Stimulated activated CD4-positive, alpha-beta T cell treated with anti-CD3 and anti-CD28 coated beads, Interleukin-4, amount 100 ng/mL, for 1 hour (primary cell): ENCODE measurements at regions not wholly inside any gene's neighbourhood (a gene's known extent, or its start where the extent isn't known, plus 50 kb on each side); places are given as distances from the start of the nearest gene placed in this dataset.

Experiments
- DNase-seq: peaks from one replicate; pipeline ENCODE4 v3.0.0-alpha.2; 2020

DNA sequence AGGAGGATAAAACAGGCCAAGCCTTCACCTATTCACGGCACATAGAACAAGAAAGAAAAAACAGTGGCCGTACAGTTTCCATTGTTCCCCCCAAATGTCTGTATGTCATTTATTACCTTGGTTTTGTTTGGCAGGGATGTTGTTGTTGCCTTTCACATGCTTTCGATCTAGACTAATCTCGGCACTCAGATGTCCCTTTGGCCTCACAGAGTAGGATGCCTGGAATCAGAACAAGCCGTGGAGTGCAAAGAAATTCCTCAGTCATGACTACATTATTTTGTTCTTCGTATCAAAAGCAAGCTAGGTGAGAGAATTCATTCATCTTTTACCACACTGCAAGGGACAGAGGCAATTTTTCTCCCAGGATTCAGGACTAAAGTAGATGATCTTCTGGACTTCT lies 106.9 kb downstream of the SMIM20 start:
- no peak for DNase-seq

DNA sequence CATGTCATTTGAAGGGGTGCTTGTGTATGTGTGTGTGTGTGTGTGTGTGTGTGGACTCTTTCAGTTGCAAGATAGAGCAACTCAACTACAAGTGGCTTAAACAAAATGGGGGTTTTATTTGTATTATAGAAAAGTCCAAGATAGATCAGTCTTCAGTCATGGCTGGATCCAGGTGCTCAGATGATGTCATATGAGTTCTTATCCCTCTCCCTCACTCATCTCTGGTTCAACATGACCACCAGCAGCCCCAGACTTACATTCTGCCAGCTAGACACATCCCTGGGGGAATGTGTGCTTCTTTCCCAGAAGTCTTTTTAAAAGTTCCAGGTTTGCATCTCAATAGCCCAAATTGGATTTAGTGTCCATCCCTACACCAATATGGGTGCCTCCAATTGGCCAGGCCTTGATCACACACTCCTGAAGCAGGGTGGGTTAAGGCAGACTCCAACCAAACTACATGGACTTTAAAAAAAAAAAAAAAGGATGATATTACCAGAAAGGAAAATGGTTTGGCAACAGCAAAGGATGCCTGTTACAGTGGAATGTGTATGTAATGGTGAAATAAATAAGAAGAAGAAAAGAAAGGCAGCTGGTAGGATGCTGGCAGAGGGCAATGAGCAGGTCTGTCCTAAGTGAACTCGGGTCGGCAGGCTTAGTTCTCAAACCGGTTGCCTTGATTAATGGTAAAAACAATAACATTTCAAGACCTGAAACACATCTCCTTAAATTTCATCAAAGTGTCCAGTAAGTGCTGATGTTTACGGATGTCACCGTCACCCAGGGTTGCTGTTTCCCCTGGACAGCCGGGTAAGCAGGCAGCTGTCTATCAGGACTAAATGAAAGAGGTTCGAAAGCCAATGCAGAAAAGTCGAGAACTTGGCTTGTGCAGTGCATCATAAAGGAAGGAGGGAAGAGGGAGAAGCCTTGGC lies 107.7 kb downstream of the SMIM20 start:
- no peak for DNase-seq

DNA sequence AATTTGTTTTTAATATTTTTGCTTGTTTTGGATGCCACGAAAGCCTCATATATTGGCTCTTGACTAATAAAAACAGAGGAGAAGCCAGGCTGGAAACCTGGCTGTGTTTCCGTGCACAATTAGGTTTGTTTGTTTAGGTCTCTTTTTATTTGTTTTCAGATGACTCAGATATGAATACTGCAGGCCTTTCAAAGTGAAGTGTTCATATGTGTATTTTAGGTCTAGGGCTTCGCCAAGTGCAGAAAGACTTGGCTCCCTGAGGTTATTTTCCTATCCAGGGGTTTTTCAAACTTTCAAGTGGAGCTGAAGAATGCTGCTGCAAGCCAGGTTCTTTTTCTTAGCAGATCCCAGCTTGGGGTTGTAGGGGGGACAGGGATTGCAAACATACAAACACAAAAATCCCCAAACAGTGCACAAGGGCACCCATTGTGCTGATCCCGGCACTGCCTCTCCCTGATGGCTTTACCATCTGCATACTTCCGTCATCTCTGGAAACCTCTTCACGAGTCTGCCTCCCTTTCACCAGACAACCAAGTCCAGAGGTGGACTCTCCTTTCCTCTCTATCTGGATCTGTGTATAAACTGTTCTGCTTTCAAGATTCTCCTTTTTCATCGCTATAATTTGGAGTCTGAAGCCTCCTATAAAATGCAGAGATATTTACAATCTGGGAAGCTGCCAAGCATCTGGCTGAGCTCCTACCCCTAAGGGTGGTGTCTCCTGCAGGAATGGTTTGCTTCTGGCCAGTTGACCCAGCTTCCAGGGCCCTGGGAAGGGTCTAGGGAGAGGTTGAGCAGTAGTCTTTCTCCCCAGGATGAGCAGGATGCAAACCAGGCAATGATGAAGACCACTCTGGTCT lies 108.6 kb downstream of the SMIM20 start:
- DNase-seq: no peak

DNA sequence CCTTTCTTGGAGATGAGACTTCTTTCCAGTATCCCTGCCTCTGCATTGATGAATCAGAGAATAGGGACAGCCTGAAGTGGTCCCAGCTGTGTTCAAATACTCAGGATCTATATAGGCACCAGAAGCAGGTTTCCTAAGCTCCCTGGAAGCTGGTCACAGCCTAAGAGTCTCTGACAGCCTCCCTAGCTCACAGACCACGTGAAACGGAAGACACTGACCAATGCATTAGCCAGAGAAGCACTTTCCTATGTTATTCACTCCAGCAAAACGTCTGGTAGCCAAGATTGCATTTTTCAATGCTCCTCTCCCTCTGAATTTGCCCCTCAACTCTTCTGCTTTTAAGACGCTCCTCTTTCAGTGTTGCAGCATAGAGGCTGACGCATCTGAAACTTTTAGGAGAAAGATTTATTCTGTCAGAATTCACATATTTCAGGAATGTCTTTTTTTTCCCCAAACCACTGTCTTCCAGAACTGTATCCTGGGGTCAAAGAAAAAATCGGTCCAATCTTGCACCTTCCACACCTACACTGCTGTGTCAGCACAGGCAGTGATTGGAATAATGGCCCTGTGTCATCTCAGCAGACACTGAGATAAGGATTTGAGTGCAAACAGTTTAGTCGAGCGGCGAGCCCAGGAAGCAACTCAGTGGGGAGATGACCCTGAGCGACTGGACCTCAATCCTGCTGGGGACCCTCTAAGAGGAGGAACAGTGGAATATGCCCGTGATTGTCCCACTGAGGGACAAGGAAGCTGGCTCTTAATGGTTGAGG lies 109.4 kb downstream of the SMIM20 start:
- no peak for DNase-seq

GRCh38 chr4:26024079-26024478 lies 110.1 kb downstream of the SMIM20 start:
- DNase-seq: no peak

DNA sequence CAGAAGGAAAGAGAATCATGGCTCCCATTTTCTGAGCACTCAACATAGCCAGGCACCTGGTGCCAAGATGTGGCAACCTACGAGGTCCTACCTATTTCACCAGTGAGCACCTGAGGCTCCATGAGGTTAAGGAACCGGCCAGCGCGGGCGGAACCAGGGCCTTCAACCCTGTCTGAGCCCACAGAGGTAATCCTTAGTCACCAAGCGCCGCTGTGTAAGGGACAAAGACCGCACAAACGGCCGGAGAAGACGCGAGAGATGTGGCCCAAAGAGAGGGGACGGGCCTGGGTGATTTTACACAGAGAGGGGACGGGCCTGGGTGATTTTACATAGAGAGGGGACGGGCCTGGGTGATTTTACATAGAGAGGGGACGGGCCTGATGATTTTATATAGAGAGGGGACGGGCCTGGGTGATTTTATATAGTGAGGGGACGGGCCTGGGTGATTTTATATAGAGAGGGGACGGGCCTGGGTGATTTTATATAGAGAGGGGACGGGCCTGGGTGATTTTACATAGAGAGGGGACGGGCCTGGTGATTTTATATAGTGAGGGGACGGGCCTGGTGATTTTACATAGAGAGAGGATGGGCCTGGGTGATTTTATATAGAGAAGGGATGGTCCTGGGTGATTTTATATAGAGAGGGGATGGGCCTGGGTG lies 114.2 kb downstream of the SMIM20 start:
- DNase-seq: no peak

- peak; percentile 79 for DNase-seq
These were observed 115.0 kb downstream of the SMIM20 start for GRCh38 chr4:26028793-26029567.

DNA sequence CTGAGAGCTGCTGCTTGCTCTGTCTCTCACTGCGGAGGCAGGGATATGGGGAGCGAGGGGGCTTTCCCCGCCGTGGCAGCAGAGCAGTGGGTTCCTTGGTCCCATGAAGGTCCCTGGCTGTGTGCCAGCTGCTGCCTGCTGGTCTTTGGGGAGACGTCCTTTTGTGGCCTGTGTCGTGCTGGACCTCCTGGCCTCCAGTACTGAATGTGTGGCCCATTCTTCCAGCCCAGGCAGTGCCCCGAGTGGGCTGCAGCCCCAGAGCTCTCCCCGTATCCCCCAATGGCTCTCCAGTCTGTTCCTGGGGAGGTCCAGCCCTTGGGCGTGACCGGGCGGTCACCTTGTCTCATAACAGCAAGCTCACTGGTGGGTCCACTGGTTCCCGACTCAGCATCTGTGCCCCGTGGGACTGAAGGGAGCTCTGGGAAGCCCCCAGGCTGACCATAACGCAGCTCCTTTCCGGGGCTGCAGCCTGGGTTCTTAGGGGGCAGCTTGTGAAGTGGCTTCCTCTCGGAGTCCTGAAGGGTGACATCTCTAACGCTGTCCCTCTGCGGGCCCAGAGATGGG lies 115.6 kb downstream of the SMIM20 start:
- no peak for DNase-seq

DNA sequence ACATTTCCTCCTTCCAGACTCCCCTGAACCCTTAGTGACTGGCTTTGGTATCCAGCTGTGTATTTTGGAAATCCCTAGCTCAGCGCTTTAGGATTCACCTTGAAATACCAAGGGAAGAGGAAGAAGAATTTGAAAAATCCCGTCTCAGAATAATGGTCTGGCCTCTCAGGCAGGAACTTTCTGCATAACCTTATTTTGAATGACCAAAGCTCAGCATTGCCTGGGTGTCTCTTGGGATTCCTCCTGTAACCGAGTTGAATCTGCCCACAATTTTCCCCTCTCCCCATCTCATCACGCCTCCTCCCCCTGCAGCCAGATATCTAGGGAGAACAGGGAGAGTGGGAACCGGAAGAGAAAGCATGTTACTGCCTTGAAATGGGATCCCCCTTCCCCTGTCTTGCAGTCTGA lies 116.2 kb downstream of the SMIM20 start:
- no peak for DNase-seq

GRCh38 chr4:26030780-26031179 lies 116.8 kb downstream of the SMIM20 start:
- DNase-seq: no peak

GRCh38 chr4:26031704-26032103 lies 117.7 kb downstream of the SMIM20 start:
- no peak for DNase-seq

GRCh38 chr4:26032142-26032541 lies 118.1 kb downstream of the SMIM20 start:
- DNase-seq: no peak

- DNase-seq: no peak
These were observed 118.8 kb downstream of the SMIM20 start for GRCh38 chr4:26032630-26033317.

DNA sequence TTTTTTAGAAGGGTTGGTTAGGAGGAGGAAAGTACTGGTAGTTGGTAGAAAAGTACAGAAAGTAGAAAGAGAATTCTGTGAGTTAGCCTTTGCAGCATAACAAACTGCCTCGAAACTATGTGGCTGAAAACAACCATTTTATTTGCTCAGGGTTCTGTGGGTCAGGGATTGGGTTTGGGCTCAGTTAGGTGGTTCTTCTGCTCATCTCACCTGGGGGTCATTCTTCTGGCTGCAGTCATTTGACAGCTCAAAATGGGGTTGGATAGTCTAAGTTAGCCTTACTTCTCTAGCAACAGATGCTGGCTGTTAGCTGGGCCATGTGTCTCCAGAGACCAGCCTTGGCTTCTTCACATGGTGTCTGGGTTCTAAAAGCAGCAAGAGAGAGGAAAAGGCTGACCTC lies 119.4 kb downstream of the SMIM20 start:
- DNase-seq: no peak

DNA sequence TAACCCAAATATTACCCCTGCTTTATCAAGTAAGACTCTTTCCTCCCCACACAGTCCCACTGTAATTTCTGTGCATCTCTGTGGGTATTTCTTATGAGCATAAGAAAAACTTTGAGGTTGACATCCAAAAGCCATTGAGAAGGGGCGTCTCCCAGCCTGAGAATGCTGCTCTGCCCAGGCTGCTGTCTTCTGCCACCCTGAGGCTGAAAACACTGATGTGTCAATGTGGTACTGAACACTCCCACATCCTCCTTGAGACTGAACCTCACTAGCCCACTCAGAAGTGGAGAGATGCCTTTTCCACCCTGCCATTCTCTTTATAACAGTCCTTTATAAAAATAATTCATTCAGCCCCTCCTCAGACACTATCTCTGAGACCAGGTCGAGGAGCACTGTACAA lies 120.8 kb downstream of the SMIM20 start:
- no peak for DNase-seq

DNA sequence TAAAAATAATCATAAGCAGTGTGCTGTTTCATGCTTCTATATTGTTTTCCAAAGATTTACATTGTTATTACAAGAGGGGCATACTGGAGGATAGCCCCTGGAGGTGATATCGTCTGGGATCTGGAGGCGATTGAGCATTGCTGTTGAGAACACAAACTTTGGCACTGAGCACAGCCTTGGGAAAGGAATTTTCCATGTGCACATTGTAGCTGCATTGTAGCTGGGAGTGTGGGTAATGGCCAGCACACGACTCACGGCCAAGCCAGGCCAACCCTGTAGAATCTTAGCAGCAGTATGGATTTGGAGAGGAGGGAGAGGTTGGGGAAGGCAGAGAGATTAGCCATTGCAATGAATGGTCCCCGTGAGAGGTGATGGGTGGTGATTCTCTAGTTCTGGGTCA lies 121.9 kb downstream of the SMIM20 start:
- DNase-seq: no peak

DNA sequence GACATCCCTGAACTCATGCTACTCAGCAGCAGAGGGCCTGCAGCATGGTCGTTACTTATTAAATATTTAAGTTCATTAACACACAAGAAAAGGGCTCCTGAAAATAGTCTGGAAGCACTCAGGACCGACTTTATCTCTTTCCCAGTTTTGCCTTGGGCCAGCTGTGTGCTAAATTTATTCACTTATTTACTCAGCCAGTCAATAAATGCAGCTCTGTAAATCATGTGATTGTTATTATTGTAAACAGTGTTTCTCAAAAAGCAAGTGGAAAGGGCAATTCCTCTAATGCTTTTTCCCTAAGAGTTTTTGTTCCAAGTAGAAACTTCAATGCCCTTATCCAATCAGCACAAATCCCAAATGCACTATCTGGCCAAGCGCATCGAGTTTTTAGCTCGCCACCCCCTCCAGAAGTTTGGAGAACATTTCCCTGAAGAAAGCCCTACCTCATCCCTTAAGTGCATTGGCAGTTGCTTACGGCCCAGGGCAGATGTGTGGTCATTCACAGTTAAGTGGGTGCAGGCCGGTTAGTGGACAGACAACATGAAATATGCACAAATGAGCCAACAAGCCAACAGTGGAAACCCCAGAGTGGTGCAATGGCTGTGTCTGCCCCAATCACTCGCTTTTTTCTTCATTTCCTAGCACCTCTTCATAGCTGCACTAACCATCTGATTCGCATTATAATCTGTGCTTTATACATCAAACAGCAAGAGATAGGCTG lies 125.8 kb downstream of the SMIM20 start:
- no peak for DNase-seq

DNA sequence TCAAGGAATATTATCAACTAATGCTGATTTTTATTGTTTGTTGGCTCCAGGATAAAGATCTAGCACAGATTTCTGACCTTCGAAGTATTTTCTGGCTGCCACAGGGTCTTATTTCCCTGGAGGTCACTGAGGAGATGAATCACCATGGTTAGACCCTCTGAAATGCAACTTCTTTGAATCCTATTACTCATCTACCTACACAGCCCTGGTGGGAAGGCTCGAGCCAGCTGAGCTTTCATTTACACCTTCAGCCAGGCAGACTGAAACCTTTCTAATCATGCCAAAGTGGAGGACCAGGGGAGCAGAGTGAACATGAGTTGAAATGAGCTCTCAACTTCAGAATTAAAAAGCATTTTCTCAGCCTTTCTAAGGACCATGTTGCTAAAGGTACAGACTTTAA lies 130.5 kb downstream of the SMIM20 start:
- DNase-seq: no peak

GRCh38 chr4:26044983-26045382 lies 131.0 kb downstream of the SMIM20 start:
- no peak for DNase-seq

GRCh38 chr4:26047795-26048194 lies 133.8 kb downstream of the SMIM20 start:
- no peak for DNase-seq
